Esophagus squamous epithelium (tissue), 5 donors: ENCODE measurements at regions not wholly inside any gene's neighbourhood (a gene's known extent, or its start where the extent isn't known, plus 50 kb on each side); places are given as distances from the start of the nearest gene placed in this dataset.

ENCODE experiments used
- DNase-seq: peaks from one replicate; lab custom pipeline; 2025; lab: John Stamatoyannopoulos, UW
- H3K27ac ChIP-seq, 4 donors: fragments of 200-600 bp; sonication (generic); one replicate each; pipeline ENCODE4 v1.5.1; 2016 to 2019; ENCODE audit warnings: mild to moderate bottlenecking in 1 of 4
- H3K27me3 ChIP-seq, 4 donors: fragments of 200-600 bp; sonication (generic); 1 replicate in 3 of 4; 2 replicates in 1 of 4; pipeline versions ENCODE4 v1.5.1 to v1.6.0; 2017 to 2021; ENCODE audit warnings: antibody characterized with exemption in 1 of 4
- H3K36me3 ChIP-seq, 3 donors: fragments of 200-600 bp; sonication (generic); one replicate each; pipeline ENCODE4 v1.5.1; 2016 to 2019
- H3K4me1 ChIP-seq, 3 donors: fragments of 200-600 bp; sonication (generic); one replicate each; pipeline ENCODE4 v1.5.1; 2017 to 2019
- H3K4me3 ChIP-seq, 4 donors: fragments of 200-600 bp; sonication (generic); 1 replicate in 3 of 4; 2 replicates in 1 of 4; pipeline ENCODE4 v1.5.1; 2016 to 2019; ENCODE audit warnings: mild to moderate bottlenecking in 2 of 4, moderate library complexity in 1 of 4
- H3K9me3 ChIP-seq, 3 donors: fragments of 200-600 bp; sonication (generic); one replicate each; pipeline ENCODE4 v1.5.1; 2016 to 2019
- POLR2A ChIP-seq, 4 donors: fragments of 450-650 bp; IDR thresholded peaks; one replicate each; pipeline ENCODE4 v1.6.1; 2017; ENCODE audit warnings: antibody characterized with exemption in 4 of 4, mild to moderate bottlenecking in 4 of 4, moderate library complexity in 3 of 4
- WGBS, 2 donors: methylation state at CpG; one replicate each; pipeline ENCODE4 v1.1.5; 2018; 5-methylcytosine and 5-hydroxymethylcytosine counted together
- intact Hi-C: fragments of 100-400 bp; cut with DNase I; formaldehyde crosslinking; loops from one replicate; pipeline ENCODE4 v1.15.0; 2022
- TF ChIP-seq, protein P1 (sequence below), 6 experiments: fragments of 450-650 bp in 4 of 6; fragments of 200-600 bp in 2 of 6; sonication (generic) in 2 of 6; IDR thresholded peaks; one replicate each; pipeline ENCODE4 v1.5.1; 2016 to 2019; ENCODE audit warnings: antibody characterized with exemption in 6 of 6, mild to moderate bottlenecking in 4 of 6, moderate library complexity in 4 of 6
- donor health status: DM: yes; HTN: yes; CAD: no.

GRCh38 chr5:5752844-5753243 lies 330.4 kb downstream of the ICE1 start:
- no peaks in the 10 kb centered on the region for H3K4me1 ChIP-seq
- TF ChIP-seq, protein P1, sequence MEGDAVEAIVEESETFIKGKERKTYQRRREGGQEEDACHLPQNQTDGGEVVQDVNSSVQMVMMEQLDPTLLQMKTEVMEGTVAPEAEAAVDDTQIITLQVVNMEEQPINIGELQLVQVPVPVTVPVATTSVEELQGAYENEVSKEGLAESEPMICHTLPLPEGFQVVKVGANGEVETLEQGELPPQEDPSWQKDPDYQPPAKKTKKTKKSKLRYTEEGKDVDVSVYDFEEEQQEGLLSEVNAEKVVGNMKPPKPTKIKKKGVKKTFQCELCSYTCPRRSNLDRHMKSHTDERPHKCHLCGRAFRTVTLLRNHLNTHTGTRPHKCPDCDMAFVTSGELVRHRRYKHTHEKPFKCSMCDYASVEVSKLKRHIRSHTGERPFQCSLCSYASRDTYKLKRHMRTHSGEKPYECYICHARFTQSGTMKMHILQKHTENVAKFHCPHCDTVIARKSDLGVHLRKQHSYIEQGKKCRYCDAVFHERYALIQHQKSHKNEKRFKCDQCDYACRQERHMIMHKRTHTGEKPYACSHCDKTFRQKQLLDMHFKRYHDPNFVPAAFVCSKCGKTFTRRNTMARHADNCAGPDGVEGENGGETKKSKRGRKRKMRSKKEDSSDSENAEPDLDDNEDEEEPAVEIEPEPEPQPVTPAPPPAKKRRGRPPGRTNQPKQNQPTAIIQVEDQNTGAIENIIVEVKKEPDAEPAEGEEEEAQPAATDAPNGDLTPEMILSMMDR (IDR thresholded peaks at IDR 0.05): no peak
- TF ChIP-seq POLR2A (IDR thresholded peaks at IDR 0.05): no peak
- H3K27ac ChIP-seq: no peak overlapping the region
- 59 to 64% methylated on average over 2 of the region's 2 CpGs for WGBS, 2 donors
- intact Hi-C loops: no loop called here
- no peaks in the 10 kb centered on the region for H3K36me3 ChIP-seq
- no peaks in the 10 kb centered on the region for H3K27me3 ChIP-seq
- no peaks in the 10 kb centered on the region for H3K9me3 ChIP-seq
- DNase-seq: no peak
- H3K4me3 ChIP-seq: no peak overlapping the region

- no peak for DNase-seq
- Histone ChIP-seq H3K27ac (no peak overlapping the region), H3K9me3 (no peaks in the 10 kb centered on the region), H3K4me3 (no peak overlapping the region), H3K27me3 (no peaks in the 10 kb centered on the region), H3K36me3 (no peaks in the 10 kb centered on the region), H3K4me1 (no peaks in the 10 kb centered on the region)
- intact Hi-C loops: no loop called here
- WGBS, 2 donors: 23 to 77% methylated on average over 5 to 7 of the region's 7 CpGs
- TF ChIP-seq, protein P1 (IDR thresholded peaks at IDR 0.05): no peak
Observed at GRCh38 chr5:5751987-5752386, 329.5 kb downstream of the ICE1 start.

DNA sequence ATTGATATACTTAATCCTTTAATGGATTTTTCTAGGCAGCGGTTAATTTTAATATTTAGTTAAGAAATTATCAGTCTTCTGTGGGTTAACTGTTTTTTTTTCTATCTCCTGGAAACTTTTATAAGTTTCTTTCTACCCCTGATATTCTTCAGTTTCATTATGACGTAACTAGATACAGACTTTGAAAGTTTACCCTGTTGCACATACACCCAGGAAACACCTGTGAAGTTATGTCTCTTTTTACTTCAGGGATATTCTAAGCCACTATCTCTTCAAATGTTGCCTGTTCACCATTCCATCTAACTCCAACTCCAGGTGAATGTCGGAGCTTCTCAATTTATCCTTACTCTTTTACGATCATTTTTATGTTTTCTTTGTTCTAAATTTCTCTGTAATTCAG lies 329.0 kb downstream of the ICE1 start:
- no peaks in the 10 kb centered on the region for H3K36me3 ChIP-seq
- no peak for DNase-seq
- intact Hi-C loops: no loop called here
- no peaks in the 10 kb centered on the region for H3K9me3 ChIP-seq
- no peaks in the 10 kb centered on the region for H3K27me3 ChIP-seq
- no peaks in the 10 kb centered on the region for H3K4me1 ChIP-seq
- no peak overlapping the region for H3K4me3 ChIP-seq
- WGBS, 2 donors: 65 to 73% methylated on average over 4 of the region's 4 CpGs
- no peak for TF ChIP-seq POLR2A (IDR thresholded peaks at IDR 0.05)
- TF ChIP-seq, protein P1 (IDR thresholded peaks at IDR 0.05): no peak
- H3K27ac ChIP-seq: no peak overlapping the region

DNA sequence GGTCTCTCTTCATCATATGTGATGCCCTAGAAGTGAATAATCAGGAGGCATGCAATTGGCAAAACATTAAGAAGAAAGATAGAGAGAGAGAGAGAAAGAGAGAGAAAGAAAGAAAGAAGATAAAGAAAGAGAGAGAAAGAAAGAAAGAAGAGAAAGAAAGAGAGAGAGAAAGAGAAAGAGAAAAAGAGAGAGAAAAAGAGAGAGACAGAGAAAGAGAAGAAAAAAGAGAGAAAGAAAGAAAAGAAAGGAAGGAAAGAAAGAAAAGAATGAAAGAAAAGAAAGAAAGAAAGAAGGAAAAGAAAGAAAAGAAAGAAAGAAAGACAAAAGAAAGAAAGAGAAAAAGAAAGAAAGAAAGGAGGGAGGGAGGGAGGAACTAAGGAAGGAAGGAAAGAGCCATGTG lies 318.9 kb downstream of the ICE1 start:
- Histone ChIP-seq H3K9me3 (peaks cover 0 to 13% (median 0%) of the 10 kb centered on the region in 3 donors), H3K36me3 (no peaks in the 10 kb centered on the region), H3K4me1 (no peaks in the 10 kb centered on the region), H3K27ac (no peak overlapping the region), H3K27me3 (no peaks in the 10 kb centered on the region), H3K4me3 (no peak overlapping the region)
- no peak for DNase-seq
- TF ChIP-seq, protein P1 (IDR thresholded peaks at IDR 0.05): no peak
- no peak for TF ChIP-seq POLR2A (IDR thresholded peaks at IDR 0.05)
- intact Hi-C loops: no loop called here

GRCh38 chr5:5739490-5739945 lies 317.0 kb downstream of the ICE1 start:
- intact Hi-C loops: no loop called here
- DNase-seq: no peak
- Histone ChIP-seq H3K4me1 (no peaks in the 10 kb centered on the region), H3K9me3 (peaks cover 0 to 13% (median 0%) of the 10 kb centered on the region in 3 donors), H3K27me3 (no peaks in the 10 kb centered on the region), H3K27ac (no peak overlapping the region), H3K4me3 (no peak overlapping the region), H3K36me3 (no peaks in the 10 kb centered on the region)
- TF ChIP-seq, protein P1 (IDR thresholded peaks at IDR 0.05): no peak
- WGBS, 2 donors: 68 to 76% methylated on average over 3 of the region's 3 CpGs
